Ascending aorta (tissue), 2 donors: ENCODE measurements at regions not wholly inside any gene's neighbourhood (a gene's known extent, or its start where the extent isn't known, plus 50 kb on each side); places are given as distances from the start of the nearest gene placed in this dataset.

Experiments used
- DNase-seq, 2 donors: peaks; one replicate each; pipeline ENCODE4 v3.0.0-alpha.2; 2019; ENCODE audit warnings: low spot score in 2 of 2
- H3K27ac ChIP-seq, 2 donors: fragments of 200-600 bp; sonication (generic); one replicate each; pipeline ENCODE4 v1.5.1; 2016 to 2017; ENCODE audit warnings: mild to moderate bottlenecking in 1 of 2
- H3K27me3 ChIP-seq: fragments of 200-600 bp; sonication (generic); one replicate; pipeline ENCODE4 v1.5.1; 2017
- H3K36me3 ChIP-seq, 2 donors: fragments of 200-600 bp; sonication (generic); one replicate each; pipeline ENCODE4 v1.5.1; 2016
- H3K4me1 ChIP-seq, 2 donors: fragments of 200-600 bp; sonication (generic); one replicate each; pipeline ENCODE4 v1.5.1; 2016 to 2017; ENCODE audit warnings: mild to moderate bottlenecking in 1 of 2
- H3K4me3 ChIP-seq, 2 donors: fragments of 200-600 bp; sonication (generic); one replicate each; pipeline ENCODE4 v1.5.1; 2016 to 2017; ENCODE audit warnings: mild to moderate bottlenecking in 1 of 2
- H3K9me3 ChIP-seq, 2 donors: fragments of 200-600 bp; sonication (generic); one replicate each; pipeline ENCODE4 v1.5.1; 2016
- CTCF ChIP-seq, 3 experiments: fragments of 200-600 bp in 2 of 3; fragments of 450-650 bp in 1 of 3; sonication (generic) in 2 of 3; IDR thresholded peaks; one replicate each; pipeline ENCODE4 v1.5.1; 2016 to 2019; ENCODE audit warnings: antibody characterized with exemption in 3 of 3, mild to moderate bottlenecking in 1 of 3, moderate library complexity in 1 of 3
- intact Hi-C: fragments of 100-400 bp; cut with DNase I; formaldehyde crosslinking; loops from one replicate; pipeline ENCODE4 v1.15.1; 2023

GRCh38 chr18:55748227-55748738 lies 160.3 kb upstream of the TCF4 start:
- intact Hi-C loops, result no loop called here
- no peaks in the 10 kb centered on the region for H3K36me3 ChIP-seq
- H3K9me3 ChIP-seq, result no peaks in the 10 kb centered on the region
- DNase-seq, result no peak
- TF ChIP-seq CTCF (IDR thresholded peaks at IDR 0.05), result no peak
- H3K27me3 ChIP-seq, result no peaks in the 10 kb centered on the region
- H3K27ac ChIP-seq, result no peak overlapping the region
- H3K4me1 ChIP-seq, result no peaks in the 10 kb centered on the region
- no peak overlapping the region for H3K4me3 ChIP-seq

- Histone ChIP-seq H3K9me3 (no peaks in the 10 kb centered on the region), H3K4me1 (no peaks in the 10 kb centered on the region), H3K4me3 (no peak overlapping the region), H3K27ac (no peak overlapping the region), H3K27me3 (no peaks in the 10 kb centered on the region), H3K36me3 (no peaks in the 10 kb centered on the region)
- no peak for DNase-seq
- TF ChIP-seq CTCF (IDR thresholded peaks at IDR 0.05), result no peak
- intact Hi-C loops, result no loop called here
These were observed 156.2 kb upstream of the TCF4 start for GRCh38 chr18:55744206-55744605.

- Histone ChIP-seq H3K9me3 (no peaks in the 10 kb centered on the region), H3K27ac (no peak overlapping the region), H3K27me3 (no peaks in the 10 kb centered on the region), H3K36me3 (no peaks in the 10 kb centered on the region), H3K4me3 (no peak overlapping the region), H3K4me1 (no peaks in the 10 kb centered on the region)
- no peak for TF ChIP-seq CTCF (IDR thresholded peaks at IDR 0.05)
- intact Hi-C loops, result no loop called here
- no peak for DNase-seq
These were observed 155.7 kb upstream of the TCF4 start for GRCh38 chr18:55743736-55744135.

DNA sequence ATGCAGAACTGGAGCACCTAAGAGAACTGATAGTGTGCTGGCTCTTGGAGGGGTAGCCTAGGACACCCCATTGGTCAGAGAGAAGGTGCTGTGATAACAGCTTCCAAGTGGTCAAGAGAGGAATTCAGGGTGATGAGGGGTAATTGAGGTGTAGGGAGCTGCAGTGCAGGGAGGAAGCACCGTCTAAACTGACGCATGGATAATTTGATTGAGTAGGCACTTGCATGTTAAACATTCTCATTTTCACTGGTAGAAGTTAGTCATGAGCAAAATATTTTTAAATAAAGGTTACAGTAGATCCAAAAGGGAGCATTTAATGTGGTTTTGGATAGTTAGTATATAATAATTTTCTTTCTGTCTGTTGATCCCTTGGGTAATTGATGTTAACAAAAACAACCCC lies 155.1 kb upstream of the TCF4 start:
- no peak for DNase-seq
- intact Hi-C loops, result no loop called here
- Histone ChIP-seq H3K4me3 (no peak overlapping the region), H3K27ac (no peak overlapping the region), H3K27me3 (no peaks in the 10 kb centered on the region), H3K4me1 (no peaks in the 10 kb centered on the region), H3K36me3 (no peaks in the 10 kb centered on the region), H3K9me3 (no peaks in the 10 kb centered on the region)
- TF ChIP-seq CTCF (IDR thresholded peaks at IDR 0.05), result no peak

DNA sequence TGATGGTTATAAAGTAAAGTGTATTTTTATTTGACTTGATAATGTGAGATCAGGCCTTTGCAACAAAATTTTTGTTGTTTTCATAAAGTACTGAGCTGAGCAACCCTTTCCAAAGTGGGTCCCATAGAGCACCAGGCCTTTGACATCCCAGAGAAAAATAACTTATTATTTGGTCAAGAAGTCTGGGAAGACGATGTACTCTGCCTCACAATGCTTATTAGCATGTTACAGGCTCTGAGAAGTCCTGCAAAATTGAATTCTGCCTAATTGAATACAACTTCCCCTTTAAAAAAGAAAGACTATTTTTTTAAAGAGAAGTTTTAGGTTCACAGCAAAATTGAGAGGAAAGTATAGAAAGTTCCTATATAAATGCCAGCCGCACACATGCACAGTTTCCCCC lies 151.5 kb upstream of the TCF4 start:
- Histone ChIP-seq H3K27ac (no peak overlapping the region), H3K36me3 (no peaks in the 10 kb centered on the region), H3K4me3 (no peak overlapping the region), H3K27me3 (no peaks in the 10 kb centered on the region), H3K9me3 (no peaks in the 10 kb centered on the region), H3K4me1 (no peaks in the 10 kb centered on the region)
- no peak for TF ChIP-seq CTCF (IDR thresholded peaks at IDR 0.05)
- no peak for DNase-seq
- intact Hi-C loops, result no loop called here

DNA sequence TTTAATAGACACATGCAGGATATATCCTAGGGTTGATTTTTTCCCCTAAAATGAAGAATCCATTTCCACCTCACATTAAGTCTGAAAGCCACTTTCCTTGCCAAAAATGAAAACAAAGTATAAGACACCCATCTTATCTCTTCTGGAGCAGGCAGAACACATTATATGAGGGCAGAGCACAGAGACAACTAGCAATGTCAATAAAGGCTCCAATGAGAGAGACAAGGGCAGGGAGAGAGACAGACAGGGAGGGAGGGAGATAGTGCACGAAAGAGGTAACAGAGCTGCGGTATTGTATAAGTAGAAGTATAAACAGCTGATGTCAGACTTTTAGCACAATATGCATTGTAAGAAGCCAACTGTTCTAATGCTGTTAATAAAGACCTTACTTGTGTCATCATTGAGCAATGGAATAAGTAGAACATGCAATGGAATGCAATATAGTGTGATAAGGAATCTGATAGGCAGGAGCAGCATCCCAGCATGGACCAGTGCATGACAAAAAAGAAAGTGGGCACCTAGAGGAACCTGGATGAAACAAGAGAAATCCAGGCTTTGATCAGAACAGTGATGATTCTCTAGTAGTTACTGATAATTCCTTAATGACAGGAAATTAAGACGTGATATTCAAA lies 150.6 kb upstream of the TCF4 start:
- no peaks in the 10 kb centered on the region for H3K9me3 ChIP-seq
- no peak overlapping the region for H3K4me3 ChIP-seq
- TF ChIP-seq CTCF (IDR thresholded peaks at IDR 0.05), result no peak
- no peak for DNase-seq
- intact Hi-C loops, result no loop called here
- no peaks in the 10 kb centered on the region for H3K27me3 ChIP-seq
- no peak overlapping the region for H3K27ac ChIP-seq
- no peaks in the 10 kb centered on the region for H3K36me3 ChIP-seq
- H3K4me1 ChIP-seq, result no peaks in the 10 kb centered on the region
